HG02981 (cell line): ENCODE measurements at regions not wholly inside any gene's neighbourhood (a gene's known extent, or its start where the extent isn't known, plus 50 kb on each side); places are given as distances from the start of the nearest gene placed in this dataset.

Experiments used
- ATAC-seq: cut with Tn5 transposase; IDR thresholded peaks from one replicate; pipeline ENCODE4 v1.9.1; 2021; ENCODE audit warnings: mild to moderate bottlenecking, moderate library complexity; ENCODE audit not compliant: unreplicated experiment

DNA sequence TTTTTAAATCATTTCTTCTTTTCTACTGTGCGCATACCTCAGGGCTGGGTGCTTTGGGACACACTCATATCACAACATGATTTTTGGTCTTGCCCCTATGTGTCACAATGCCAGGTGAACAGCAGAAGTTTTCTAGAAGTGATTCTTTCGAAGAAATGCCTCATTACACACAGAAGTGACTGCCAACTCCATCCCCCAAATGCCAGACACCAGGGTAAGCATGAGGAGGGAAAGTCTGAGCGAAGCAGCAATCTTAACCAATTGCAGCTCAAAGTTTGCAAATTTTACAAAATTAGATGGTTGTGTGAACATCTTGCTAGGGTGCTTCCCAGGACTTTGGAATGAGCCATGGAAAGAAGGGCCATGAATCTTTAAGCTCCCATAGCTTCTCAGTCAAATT is 87.3 kb upstream of the PLEKHA5 start:
- ATAC-seq: no peak

GRCh38 chr12:19044430-19044829 is 85.1 kb upstream of the PLEKHA5 start:
- no peak for ATAC-seq

DNA sequence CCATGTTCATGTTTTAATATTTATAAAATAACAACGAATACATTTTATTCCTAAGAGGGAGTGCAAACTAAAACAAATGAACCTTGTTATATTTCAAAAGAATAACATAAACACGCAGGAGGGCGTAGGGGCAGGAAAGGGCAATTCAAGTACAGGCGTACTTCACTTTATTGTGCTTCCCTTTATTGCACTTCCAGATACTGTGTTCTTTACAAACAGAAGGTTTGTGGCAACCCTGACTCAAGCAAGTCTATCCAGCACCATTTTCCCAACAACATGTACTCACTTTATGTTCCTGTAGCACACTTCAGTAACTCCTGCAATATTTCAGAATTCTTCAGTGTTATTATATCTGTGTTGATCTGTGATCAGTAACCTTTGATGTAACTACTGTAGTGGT is 84.6 kb upstream of the PLEKHA5 start:
- no peak for ATAC-seq

DNA sequence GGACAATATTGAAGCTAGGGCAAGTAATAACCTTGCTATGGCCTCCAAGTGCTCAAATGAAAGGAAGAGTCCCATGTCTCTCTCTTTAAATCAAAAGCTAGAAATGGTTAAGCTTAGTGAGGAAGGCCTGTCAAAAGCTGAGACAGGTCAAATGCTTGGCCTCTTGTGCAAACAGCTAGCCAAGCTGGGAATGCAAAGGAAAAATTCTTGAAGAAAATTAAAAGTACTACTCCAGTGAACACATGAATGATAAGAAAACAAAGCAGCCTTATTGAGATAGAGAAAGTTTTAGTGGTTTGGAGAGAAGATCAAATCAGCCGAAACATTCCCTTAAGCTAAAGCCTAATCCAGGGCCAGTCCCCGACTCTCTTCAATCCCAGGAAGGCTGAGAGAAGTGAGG is 84.1 kb upstream of the PLEKHA5 start:
- no peak for ATAC-seq

GRCh38 chr12:19048943-19049342 is 80.6 kb upstream of the PLEKHA5 start:
- ATAC-seq: no peak

GRCh38 chr12:19052689-19053088 is 76.8 kb upstream of the PLEKHA5 start:
- no peak for ATAC-seq

- ATAC-seq: no peak
Measured at GRCh38 chr12:19053218-19053617, 76.3 kb upstream of the PLEKHA5 start.

DNA sequence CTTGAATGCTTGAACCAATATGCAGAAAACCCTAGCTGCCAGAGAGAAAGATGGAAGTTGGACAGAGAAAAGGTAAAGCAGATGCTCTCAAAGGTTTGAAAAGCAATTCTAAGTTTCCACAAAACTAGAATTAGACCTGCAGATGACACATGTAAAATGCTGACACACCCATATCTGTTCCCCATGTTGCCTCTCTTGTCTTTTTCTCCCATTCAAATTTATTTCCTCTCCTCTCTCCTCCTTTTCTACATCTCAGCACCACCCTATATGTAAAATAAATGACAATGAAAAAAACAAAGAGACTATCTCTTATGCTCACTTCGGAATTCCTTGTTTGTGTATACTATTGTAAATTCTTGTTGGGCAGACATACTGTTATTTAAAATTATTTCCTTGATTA is 75.5 kb upstream of the PLEKHA5 start:
- no peak for ATAC-seq

- no peak for ATAC-seq
Measured at GRCh38 chr12:19055589-19055988, 73.9 kb upstream of the PLEKHA5 start.

- ATAC-seq: no peak
Measured at GRCh38 chr12:19058235-19059021, 71.1 kb upstream of the PLEKHA5 start.

DNA sequence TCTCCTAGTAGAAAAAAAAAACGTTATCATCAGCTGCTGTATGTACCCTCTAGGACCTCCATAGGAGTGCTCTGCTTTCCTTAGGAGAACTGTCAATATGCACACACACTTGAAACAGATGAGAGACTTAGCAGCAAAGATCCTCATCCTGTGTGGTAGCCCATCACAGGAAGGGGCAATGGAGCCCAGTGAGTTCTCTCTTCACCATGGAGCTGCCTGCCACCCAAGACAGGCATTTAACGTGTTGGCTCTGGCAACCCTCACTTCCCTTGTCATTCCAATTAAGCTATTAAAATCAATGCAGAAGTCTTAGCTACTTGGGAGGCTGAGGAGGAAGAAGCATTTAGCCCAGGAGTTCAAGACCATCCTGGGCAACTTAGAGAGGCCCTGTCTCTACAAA is 64.8 kb upstream of the PLEKHA5 start:
- no peak for ATAC-seq

DNA sequence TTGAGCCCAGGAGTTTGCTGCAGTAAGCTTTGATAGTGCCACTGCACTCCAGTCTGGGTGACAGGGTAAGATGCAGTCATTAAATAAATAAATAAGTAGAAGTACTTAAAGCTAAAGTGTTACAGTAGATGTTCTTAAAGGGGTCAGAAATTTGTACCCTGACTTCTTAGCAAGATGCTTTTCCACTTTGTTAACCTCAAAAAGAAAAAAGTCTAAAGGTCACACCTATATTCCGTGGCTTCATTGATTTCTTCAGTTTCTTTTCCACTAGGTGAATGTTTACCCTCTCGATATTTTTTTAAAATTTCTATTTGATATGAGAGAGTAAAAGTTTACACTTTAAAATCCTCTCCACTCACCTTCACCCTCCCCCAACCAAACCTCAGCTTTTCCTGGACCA is 64.3 kb upstream of the PLEKHA5 start:
- ATAC-seq: no peak

- no peak for ATAC-seq
Measured at GRCh38 chr12:19065871-19066270, 63.7 kb upstream of the PLEKHA5 start.

DNA sequence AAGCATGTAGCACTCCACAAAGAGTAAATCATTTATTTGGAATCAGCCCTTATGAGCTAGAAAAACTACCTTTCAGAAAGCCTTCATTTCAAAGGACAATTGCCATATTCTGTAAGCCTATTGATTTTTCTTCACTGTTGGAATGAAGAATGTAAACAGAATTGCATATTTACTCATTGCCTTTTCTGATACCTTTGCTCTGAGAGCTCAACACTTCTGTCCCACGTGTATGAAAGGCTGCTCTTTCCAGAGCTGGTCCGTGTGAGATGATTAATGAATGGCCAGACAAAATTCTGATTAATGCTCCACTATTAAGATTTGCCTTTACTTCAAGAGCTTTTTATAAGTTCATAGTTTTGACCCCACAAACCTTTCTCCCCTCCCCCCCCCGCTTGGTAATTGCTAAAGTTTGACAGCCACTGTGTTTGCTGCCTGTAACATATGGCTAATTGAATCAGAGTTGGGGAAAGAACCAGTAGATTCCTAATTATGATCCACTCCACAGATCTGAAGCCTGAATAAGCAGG is 63.0 kb upstream of the PLEKHA5 start:
- ATAC-seq: no peak

GRCh38 chr12:19068137-19068536 is 61.4 kb upstream of the PLEKHA5 start:
- no peak for ATAC-seq

- no peak for ATAC-seq
Measured at GRCh38 chr12:19070341-19070740, 59.2 kb upstream of the PLEKHA5 start.

GRCh38 chr12:19074700-19075099 is 54.8 kb upstream of the PLEKHA5 start:
- ATAC-seq: no peak

DNA sequence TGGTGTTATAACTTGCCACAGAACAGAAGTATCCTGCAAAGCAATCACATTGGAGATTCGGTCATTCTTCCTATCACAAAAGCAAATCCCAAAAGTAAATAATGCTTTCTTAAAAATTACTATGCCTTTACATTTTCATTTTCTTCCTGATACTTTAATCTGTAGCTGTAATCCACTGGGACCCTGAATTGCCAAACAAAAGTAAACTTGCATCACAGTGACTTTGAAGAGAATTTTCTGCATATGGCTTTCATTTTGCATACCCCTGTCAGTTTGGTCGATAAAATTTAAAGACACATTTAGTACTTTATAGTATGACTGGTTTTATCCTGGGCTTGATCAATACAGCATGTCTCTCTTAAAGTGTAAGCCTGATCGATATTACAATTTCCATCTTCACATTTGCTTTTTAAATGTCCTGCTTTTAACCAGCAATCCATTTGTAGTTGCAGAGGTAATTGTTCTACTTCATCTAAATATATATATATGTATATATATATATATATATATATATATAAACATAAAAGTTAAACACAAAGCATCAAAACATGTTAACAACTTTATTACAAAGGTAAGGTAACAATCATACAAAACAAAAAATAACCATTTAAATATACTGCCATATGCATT is 53.7 kb upstream of the PLEKHA5 start:
- no peak for ATAC-seq
